C4-2B (cell line): ENCODE measurements at regions not wholly inside any gene's neighbourhood (a gene's known extent, or its start where the extent isn't known, plus 50 kb on each side); places are given as distances from the start of the nearest gene placed in this dataset.

ENCODE experiments used
- ZFX ChIP-seq: fragments of 450-650 bp; IDR thresholded peaks from 2 replicates; pipeline ENCODE4 v1.6.1; 2017
- TF ChIP-seq, protein P1 (sequence below): fragments of 450-650 bp; conservative IDR thresholded peaks from 2 replicates; pipeline ENCODE4 v1.5.1; 2017; ENCODE audit warnings: mild to moderate bottlenecking

DNA sequence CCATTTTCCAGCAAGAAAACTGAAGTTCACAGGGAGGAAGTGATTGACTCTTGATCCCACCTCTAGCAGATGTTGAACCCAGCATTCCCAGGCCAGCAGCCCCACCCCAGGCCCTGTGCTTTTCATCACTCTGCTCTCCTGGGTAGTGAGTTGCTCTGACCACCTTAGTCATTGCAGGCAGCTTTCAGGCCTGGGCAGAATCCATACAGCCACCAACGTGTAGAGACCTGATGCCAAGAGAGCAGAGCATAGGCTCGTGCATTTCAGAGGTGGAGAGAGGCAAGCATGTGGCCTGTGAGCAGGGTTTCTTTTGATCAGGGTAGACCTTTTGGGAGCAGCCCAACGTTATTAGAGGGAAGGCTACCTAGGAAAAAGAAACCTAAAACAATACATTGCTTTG lies 334.6 kb downstream of the PTEN start:
- TF ChIP-seq, protein P1, sequence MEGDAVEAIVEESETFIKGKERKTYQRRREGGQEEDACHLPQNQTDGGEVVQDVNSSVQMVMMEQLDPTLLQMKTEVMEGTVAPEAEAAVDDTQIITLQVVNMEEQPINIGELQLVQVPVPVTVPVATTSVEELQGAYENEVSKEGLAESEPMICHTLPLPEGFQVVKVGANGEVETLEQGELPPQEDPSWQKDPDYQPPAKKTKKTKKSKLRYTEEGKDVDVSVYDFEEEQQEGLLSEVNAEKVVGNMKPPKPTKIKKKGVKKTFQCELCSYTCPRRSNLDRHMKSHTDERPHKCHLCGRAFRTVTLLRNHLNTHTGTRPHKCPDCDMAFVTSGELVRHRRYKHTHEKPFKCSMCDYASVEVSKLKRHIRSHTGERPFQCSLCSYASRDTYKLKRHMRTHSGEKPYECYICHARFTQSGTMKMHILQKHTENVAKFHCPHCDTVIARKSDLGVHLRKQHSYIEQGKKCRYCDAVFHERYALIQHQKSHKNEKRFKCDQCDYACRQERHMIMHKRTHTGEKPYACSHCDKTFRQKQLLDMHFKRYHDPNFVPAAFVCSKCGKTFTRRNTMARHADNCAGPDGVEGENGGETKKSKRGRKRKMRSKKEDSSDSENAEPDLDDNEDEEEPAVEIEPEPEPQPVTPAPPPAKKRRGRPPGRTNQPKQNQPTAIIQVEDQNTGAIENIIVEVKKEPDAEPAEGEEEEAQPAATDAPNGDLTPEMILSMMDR = no peak
- no peak for TF ChIP-seq ZFX
